NCI-H1092 (cell line): ENCODE measurements at regions not wholly inside any gene's neighbourhood (a gene's known extent, or its start where the extent isn't known, plus 50 kb on each side); places are given as distances from the start of the nearest gene placed in this dataset.

Experiments
- DNase-seq: peaks from one replicate; lab custom pipeline; 2025; lab: John Stamatoyannopoulos, UW

GRCh38 chr4:34183926-34184325 lies 2060.4 kb downstream of the ARAP2 start:
- DNase-seq = no peak

GRCh38 chr4:34187056-34187455 lies 2057.3 kb downstream of the ARAP2 start:
- no peak for DNase-seq

- DNase-seq = no peak
These were observed 2052.9 kb downstream of the ARAP2 start for GRCh38 chr4:34191443-34191842.

GRCh38 chr4:34193451-34194154 lies 2050.7 kb downstream of the ARAP2 start:
- no peak for DNase-seq

- DNase-seq = no peak
These were observed 2049.7 kb downstream of the ARAP2 start for GRCh38 chr4:34194585-34194984.

GRCh38 chr4:34196375-34196774 lies 2047.9 kb downstream of the ARAP2 start:
- DNase-seq = no peak

- DNase-seq = no peak
These were observed 2045.3 kb downstream of the ARAP2 start for GRCh38 chr4:34198966-34199365.

GRCh38 chr4:34200535-34200934 lies 2043.8 kb downstream of the ARAP2 start:
- DNase-seq = no peak

GRCh38 chr4:34202154-34202553 lies 2042.2 kb downstream of the ARAP2 start:
- no peak for DNase-seq

GRCh38 chr4:34220601-34221000 lies 2023.7 kb downstream of the ARAP2 start:
- no peak for DNase-seq

- no peak for DNase-seq
These were observed 2022.3 kb downstream of the ARAP2 start for GRCh38 chr4:34221986-34222385.

GRCh38 chr4:34236118-34236517 lies 2008.2 kb downstream of the ARAP2 start:
- no peak for DNase-seq

- DNase-seq = no peak
These were observed 1999.0 kb downstream of the ARAP2 start for GRCh38 chr4:34245276-34245675.

- no peak for DNase-seq
These were observed 1993.8 kb downstream of the ARAP2 start for GRCh38 chr4:34250562-34250961.

GRCh38 chr4:34253239-34253638 lies 1991.1 kb downstream of the ARAP2 start:
- no peak for DNase-seq

- DNase-seq = no peak
These were observed 1986.1 kb downstream of the ARAP2 start for GRCh38 chr4:34258176-34258575.

GRCh38 chr4:34261799-34262314 lies 1982.5 kb downstream of the ARAP2 start:
- DNase-seq = no peak

- no peak for DNase-seq
These were observed 1974.7 kb downstream of the ARAP2 start for GRCh38 chr4:34269613-34270012.

- DNase-seq = no peak
These were observed 1972.6 kb downstream of the ARAP2 start for GRCh38 chr4:34271479-34272355.

- DNase-seq = no peak
These were observed 1965.3 kb downstream of the ARAP2 start for GRCh38 chr4:34279011-34279410.

- DNase-seq = no peak
These were observed 1964.2 kb downstream of the ARAP2 start for GRCh38 chr4:34280131-34280530.

GRCh38 chr4:34281826-34282225 lies 1962.5 kb downstream of the ARAP2 start:
- no peak for DNase-seq

- DNase-seq = no peak
These were observed 1954.8 kb downstream of the ARAP2 start for GRCh38 chr4:34289489-34289888.
